Stromal cell of bone marrow (primary cell): ENCODE measurements at regions not wholly inside any gene's neighbourhood (a gene's known extent, or its start where the extent isn't known, plus 50 kb on each side); places are given as distances from the start of the nearest gene placed in this dataset.

Experiments
- DNase-seq: peaks from one replicate; pipeline ENCODE4 v3.0.0-alpha.2; 2012; ENCODE audit warnings: low read depth

DNA sequence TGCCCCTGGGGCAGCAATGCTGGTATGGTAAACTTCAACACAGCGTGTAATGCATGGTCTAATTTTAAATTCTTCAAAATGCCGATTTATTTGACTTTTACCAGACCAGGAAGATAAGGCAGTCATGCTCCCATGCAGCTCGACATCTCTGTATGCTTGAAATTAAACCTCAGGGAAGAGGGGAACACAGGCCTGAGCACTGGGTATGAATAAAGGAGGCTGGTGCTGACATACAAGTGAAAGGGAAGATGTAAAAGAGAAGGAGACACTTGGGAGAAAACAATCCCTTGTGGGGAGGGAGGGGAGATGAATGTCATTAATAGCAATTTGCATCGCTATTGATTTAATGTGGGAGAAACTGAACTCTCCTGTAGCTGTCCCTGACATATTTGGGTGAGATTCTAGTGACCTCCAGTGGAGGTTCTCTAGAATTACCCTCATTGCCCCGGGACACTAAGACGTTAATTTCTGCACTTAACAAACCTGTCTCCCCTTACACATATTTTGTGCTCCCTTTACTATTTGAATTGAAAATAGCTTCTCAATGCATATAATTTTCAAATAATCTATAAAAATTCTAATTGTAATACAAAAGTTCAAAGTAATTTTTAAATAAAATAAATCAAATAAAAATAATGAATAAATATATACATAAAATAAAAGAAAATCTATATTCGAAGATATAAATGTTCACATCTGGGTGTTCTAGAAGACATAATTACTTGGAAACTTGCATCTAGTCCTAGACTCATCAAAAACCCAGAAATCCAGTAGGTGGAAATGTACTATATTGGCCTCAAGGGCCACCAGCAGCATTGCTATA is 283.1 kb downstream of the LMX1A start:
- peak; percentile 24 for DNase-seq

DNA sequence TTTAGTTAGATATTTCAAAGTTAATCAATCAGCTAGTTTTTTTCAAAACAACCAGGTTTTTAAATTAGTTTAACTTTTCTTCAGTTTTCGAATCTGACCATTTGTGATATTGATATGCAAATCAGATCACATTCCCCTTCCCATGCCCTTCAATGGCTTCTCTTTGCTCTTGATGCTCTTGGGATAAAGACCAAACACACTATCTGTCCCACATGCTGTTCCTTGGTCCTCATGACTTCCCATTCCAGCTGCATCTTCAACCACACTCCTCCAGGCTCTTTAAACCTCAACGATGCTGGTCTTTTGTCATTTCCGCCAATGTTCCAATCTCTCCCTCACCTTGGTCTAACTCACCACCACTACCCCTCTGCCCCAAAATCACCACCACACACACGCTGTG is 285.8 kb downstream of the LMX1A start:
- no peak for DNase-seq

DNA sequence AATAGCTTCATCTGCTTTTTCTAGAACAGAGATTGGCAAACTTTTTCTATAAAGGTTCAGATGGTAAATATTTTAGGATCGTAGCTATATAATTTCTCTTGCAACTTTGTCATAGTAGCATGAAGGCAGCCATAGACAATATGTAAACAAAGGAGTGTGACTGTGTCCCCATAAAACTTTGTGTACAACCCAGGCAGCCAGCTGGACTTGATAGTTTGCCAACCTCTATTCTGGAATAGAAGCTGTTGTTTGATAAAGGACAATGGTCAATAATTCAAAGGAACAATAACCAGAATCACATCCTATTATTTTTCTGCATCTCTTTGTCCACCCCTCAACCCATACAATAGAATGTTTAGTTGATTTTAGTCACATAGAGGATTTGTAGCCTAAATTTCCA is 286.7 kb downstream of the LMX1A start:
- DNase-seq = no peak

DNA sequence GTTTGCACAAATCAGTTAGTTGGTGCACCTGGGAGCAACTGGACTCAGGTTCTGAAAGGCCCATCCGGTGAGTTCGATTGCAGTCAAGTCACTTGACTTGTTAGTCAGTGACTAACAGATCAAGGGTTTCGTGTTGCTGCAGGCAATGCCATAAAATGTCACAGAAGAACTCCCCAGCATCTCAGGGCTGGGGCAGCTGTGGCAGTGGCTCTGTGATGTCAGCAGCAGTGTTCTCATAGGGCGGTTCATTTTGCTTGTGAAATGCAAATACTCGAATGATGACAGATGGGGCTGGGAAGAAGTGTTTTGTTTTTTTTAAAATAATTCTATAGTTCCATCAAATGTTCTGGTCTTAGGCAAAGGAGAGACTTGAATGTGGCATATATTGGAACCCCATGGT is 287.8 kb downstream of the LMX1A start:
- no peak for DNase-seq

DNA sequence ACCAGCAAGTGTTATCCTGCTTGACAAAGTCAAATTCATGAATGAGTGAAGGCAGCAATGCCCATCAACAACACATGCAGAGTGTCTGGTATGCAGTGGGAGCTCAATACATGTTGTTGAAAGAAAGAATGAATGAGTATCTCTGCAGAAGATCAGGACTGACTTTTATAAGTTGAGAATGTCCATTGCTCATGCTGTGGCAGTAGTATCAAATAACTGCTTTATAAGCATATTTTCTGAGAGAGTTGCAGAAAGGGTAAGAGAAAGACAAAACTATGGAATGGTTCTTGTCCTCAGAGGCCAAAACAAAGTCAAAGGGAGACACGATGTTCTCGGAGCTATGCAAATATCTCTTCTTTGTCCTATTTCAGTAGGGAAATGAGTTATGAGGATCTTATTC is 288.7 kb downstream of the LMX1A start:
- no peak for DNase-seq

DNA sequence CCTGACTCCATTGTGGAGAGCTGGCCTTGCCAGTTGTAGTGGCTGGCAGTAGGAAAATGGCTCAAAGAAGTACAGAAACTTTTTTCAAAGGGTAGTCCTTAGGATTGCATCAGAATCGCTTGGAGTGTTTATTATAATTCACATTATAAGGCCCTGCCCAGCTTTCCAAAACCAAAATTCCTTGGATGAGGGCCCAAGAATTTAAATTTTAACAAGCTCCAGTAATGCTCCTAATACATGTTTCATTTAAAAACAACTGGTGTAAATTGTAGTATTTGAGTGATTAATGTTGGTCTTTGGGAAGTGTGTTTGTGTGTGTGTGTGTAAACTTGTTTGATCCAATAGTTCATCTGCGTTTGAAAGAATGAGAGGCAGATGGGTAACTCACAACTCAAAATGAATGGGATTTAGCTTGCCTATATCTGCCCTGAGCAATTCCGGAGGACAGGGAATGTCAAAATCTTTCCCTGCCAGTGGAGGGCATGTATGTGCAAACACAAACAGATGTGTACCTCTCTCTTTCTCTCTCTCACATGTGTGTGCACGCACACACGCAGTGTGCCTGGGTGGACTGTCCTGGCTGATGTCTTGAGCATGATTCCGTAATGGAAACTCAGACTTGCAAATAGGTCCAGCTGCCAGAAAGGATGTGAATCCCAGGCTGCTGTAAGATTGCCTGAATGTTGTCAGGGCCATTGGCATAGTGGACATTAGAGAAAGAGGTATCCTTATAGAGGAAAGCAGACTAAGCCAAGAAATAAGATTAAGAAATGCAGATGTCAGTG is 293.1 kb downstream of the LMX1A start:
- DNase-seq = no peak

DNA sequence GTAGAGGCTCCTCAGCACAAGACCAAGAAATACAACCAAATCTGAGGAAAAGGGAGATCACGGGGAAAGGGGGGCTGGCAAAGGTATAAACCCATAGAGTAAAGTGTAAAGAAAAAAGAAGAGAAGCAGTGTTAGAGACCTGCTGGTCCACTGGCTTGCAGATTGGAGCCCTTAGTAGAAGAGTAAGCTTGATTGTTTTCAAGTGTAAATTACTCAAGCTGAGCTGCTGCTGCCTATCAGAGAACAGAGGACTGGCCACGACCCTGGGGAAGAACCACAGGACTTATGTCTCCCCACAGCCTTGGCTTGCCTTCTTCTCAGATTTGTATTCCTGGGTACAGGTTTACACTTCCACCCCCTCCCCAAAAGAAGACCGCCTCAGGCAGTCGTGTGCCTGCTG is 294.2 kb downstream of the LMX1A start:
- DNase-seq = no peak

DNA sequence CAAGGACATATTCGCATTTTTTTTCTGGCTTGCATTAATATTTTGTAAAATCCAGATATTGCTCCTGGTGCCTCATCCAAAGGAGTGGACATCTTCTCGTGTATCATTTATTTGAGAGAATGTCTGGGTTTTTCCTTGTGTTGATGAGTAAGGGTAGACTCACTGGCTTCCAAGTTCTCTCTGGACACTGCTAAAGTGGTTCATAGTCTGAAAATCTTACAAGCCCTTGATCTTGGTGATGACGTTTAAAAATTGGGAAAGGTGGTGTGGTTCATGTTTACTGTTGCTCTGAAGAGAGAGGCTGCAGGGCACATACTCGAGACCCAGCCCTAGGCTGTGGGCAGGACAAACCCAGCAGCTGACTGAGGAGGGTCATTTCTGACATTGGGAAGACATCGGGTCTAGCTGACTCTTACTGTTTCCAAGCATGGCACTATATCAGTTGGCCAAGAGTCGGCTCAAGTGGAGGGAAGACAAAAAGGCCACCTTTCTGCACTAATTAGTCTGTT is 296.2 kb downstream of the LMX1A start:
- DNase-seq = no peak

DNA sequence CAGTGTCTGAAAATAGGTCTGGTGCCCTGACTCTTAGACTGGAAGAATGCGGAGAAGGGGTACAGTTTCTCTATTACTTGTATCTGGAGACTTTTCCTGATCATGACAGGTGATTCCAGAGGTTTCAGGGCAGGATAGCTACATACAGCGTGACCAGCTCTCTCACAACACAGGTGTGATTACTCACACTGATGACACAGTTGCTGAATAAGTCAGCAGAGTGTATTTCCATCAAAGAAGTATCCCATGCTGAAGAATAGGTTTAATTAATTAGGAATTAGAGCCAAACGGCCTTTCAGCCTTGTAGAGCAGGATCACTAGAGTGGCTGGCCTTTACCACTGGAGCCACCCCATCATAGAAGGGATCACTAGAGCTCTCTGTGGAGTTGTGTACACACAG is 298.6 kb downstream of the LMX1A start:
- no peak for DNase-seq

DNA sequence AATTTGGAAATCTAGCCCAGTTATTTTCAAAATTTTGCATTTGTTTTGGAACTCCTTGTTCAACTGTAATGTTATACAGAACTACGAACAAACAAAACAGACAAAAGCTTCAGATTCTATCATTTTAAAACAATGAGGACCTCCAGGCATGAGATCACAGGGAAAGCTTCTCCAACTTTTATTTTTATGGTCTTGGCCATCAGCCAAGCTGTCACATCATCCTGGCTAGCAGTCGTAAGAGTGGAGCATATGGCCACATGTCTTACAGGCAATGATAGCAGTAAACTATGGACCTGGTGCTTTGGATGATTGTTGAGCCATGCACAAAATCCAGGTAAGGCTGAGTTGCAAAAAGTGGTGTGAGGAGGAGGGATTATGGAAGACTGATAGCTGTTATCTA is 299.6 kb downstream of the LMX1A start:
- no peak for DNase-seq

DNA sequence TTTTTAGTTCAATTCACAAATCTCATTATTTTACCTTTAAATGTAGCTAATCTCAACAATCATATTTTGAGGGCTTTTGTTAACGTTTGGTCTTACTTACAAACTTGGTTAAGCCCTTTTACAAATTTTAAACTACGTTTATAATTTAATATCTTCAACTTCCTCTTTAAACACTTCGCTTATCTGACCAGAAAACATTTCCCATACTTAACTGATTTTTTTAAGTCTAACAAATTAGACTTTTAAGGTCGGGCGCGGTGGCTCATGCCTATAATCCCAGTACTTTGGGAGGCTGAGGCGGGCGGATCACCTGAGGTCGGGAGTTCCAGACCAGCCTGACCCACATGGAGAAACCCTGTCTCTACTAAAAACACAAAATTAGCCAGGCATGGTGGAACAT is 300.9 kb downstream of the LMX1A start:
- no peak for DNase-seq

DNA sequence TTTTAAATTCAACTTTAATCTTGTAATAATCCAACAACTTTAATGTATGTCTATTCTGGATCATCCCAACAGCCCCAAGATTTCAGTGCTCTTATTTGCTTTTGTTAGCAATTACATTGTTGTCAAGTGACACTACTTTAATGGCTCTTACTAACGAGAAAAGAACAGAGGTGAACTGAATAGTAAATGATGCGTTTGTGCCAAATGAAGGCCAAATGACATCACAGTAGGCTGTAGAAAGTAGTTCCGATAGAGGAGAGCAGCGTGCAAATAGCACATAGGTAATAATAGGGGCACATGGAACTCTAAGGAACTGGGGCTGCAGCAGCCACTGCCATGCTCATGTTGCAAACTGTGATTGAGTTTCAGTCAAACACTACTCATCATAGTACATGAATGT is 301.9 kb downstream of the LMX1A start:
- no peak for DNase-seq

DNA sequence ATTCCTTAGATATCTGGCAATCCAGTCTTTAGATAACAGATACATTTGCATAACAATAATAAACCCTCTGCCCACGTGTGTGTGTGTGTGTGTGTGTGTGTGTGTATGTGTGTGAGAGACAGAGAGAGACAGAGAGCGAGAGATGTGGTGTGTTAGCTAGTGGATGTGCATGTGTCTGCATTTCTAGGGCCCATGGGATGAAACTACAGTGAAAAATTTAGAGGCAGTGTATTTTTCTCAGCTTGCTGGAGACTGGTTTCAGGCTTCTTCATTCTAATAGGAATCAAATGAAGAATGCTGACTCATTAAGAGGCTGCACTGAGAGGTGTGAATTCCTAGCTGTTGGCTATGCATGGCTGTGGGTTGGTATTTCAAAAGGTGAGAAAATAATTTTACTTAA is 303.2 kb downstream of the LMX1A start:
- no peak for DNase-seq

DNA sequence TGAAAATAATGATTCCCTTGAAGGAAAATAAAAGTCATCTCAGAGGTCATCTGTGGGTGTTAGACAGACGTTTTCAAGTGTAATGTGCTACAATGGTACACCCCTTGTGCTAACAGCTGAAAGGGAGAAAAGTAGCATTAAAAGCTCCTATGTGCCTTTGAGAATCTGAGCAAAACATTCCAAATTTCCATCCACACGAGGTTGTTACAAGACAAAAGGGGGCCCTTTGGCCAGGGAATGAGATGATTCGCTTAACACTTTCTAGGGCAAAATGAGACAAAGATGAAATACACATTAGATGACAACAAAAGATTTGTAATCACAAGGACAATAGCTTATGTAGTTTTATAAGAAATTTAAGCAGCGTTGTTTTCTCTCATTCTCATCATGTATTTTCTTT is 303.6 kb downstream of the LMX1A start:
- no peak for DNase-seq

DNA sequence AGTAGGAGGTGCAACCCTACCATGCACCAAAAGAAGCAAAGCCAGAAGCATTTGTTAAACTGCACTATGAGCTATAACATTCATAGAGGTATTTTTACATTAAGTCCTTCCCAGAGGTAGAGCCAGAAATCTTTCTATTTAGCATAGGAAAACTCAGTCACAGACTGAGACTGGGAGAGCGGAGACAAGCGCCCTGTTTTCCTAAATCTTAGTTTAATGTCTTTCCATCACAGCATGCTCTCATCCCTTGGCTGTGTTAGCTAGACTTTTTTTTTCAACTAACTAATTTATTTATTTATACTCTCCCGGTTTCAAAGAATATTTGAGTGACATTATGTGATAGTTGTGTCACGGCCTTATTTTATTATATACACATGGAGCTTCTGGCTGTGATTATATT is 304.1 kb downstream of the LMX1A start:
- DNase-seq = no peak

DNA sequence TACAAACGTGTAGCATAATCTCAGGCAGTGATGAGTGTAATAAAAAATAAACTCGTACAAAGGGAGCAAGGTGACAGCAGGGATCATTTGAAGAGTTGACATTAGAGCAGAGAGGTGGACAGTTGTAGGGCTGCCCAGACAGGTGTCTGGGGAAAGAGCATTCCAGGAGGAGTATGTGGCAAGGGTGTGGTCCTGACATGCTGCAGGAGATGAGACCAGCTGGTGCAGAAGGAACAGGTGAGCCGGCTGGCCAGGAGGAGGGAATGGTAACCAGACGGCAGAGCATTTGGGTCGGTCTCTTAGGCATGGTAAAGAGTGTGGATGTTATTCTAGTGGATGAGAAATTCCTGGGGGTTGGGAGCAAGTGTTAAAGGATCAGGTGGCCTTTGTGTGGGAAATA is 306.3 kb downstream of the LMX1A start:
- DNase-seq = no peak

DNA sequence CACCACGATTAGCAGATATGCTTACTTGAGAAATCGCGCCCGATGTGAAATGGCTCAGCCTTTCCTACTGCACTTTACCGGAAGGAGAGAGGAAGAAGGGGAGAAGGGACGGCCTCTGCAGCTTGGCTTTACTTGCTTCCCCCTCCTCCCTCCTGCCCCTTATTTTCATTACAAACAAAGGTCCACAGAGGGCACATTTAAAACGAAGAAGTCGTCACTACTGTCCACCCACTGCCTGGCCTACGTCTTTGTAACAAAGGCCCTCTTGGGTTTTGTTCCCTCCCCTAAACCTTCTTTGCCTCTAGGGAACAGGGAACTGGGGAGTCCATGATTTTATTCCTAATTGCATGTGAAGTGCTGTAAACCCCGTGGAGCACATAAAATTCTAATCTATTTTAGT is 308.5 kb downstream of the LMX1A start:
- DNase-seq = no peak

DNA sequence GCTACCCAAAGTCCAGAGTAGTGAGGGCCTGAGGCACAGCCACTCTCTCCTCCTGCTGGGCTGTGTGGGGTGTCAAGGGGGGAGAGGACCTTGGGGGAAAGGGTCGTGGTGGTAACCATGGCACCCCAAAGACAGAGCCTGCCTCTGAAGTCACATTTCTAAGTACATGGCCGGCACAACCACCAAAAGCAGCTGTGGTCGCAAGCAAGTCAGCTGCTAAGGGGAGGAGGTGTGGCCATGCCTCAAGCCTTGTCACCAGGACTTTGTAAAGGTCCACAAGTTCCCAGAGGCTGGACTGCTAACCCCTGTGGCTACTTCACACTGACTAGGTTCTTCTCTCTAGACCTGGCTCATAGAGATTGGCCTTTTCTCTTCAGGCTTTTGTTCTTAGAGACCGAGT is 310.6 kb downstream of the LMX1A start:
- no peak for DNase-seq

DNA sequence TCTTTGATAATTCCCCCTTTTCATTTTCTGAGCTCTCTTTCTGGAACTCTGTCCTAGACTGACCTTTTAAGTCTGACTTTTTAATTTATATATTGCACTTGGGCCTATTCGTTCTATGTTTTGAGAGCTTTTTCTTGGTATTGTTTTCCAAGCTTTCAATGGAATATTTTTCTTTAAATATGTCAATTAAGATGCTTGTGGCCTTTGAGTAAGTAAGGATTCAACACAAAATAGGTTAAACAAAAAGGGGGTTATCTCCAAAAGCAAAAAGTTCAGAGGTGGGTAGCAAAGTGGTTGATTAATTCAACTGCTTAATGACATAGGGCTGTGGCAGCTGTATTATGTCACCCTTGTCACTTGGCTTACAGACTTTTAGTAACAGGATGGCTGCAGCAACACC is 315.9 kb downstream of the LMX1A start:
- DNase-seq = no peak

DNA sequence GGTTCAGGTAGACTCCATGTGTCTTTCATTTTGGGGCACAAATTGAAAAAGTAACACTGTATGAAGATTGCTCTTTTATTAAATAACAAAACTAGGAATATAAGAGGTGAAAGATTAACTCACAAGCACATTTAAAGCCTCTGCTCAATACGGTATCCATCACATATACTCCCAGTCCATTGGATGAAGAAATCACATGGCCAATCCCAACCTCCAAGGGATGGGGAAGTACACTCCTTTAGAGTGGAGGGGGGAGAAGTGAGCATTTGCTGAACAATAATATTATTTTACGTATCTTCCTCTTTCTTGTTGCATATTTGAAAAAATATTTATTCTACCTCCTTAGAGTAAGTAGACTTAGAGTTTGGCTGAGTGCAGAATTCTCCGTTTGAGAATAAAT is 316.5 kb downstream of the LMX1A start:
- DNase-seq = no peak

DNA sequence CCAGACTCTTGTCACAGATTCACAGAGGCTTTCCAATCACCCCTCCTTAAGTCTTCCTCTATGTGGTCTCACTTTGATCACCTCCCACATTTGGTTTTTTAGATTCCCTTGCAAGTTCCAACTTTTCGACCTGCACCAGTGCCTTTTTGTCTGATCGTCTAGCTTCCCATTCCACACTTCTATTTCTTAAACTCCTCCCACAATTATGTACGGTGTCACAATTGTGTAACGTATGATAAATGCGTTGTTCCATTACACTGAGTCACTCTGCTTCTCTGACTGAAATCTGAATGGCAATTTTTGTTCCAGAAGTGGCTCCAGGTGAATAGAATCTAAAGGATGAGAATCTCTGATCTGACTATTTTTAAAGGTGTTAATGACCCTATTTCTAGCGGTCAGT is 320.1 kb downstream of the LMX1A start:
- DNase-seq = no peak

DNA sequence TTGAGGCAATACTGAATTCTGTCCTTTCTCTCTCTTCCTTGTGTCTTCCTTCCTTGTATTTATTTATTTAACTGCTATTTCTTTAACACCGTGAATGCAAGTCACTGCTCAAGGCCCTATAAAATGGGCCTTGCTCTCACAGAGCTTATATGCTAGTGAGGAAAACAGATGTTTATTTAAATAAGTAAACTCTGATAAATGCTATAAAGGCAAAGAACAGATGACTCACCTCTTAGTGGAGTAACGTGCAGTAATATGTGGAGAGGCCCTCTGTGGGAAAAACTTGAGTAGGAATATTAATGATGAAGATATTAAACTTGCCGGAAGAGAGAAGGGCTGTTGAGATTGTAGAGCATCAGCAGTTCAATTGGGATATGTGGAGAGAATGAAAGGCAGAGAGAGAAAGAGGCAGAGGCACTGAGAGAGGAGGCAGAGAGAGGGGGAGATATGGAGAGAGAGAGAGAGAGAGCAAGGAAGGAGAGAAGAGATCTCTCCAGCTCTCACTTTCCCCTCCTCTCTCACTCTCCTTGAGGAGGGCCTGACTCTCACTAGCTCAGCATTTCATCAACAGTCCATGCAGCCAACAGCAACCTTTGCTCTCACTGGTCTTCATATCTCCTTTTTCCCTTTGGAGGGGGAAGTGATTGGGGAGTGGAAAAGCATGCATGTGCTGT is 322.2 kb downstream of the LMX1A start:
- DNase-seq = no peak

DNA sequence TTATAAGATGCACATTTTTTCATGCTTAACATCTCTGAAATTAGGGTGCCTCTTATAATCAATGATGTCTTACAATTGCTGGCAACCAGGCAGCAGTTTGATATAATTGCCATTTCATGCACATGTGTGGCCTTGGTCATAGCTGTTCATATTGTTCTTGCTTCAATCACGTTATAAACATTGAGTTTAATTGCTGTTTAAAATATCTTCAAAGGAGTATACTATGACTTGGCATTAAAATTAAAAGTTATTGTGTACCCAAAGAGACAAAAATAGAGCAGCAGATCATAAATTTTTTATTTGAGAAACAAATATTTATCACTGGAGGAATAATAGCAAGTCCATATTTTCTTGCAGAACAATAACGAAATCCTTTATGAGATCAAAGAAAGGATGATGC is 325.5 kb downstream of the LMX1A start:
- DNase-seq = no peak
